Right cardiac atrium (tissue), 5 donors: ENCODE measurements at regions not wholly inside any gene's neighbourhood (a gene's known extent, or its start where the extent isn't known, plus 50 kb on each side); places are given as distances from the start of the nearest gene placed in this dataset.

Experiments
- ATAC-seq, 2 donors: fragments of 200-7000 bp; cut with Tn5 transposase; one replicate each; pipeline versions ENCODE4 v1.8.0 to v1.9.1; 2020; ENCODE audit warnings: moderate library complexity in 2 of 2, mild to moderate bottlenecking in 1 of 2
- DNase-seq, 3 donors: peaks; one replicate each; pipeline ENCODE4 v3.0.0-alpha.2; 2020
- H3K27ac ChIP-seq: one replicate; pipeline ENCODE4 v1.5.1; 2013; ENCODE audit warnings: mild to moderate bottlenecking, low read length, control low read depth, moderate library complexity
- H3K27me3 ChIP-seq: one replicate; pipeline ENCODE4 v1.6.1; 2013; ENCODE audit not compliant: control insufficient read depth, insufficient read depth
- H3K4me1 ChIP-seq: one replicate; pipeline ENCODE4 v1.6.1; 2013; ENCODE audit warnings: low read length; ENCODE audit not compliant: control insufficient read depth, insufficient read depth
- H3K4me3 ChIP-seq: one replicate; pipeline ENCODE4 v1.5.1; 2013; ENCODE audit warnings: low read length, control low read depth
- H3K9me3 ChIP-seq: one replicate; pipeline ENCODE4 v1.6.1; 2013; ENCODE audit warnings: low read length; ENCODE audit not compliant: control insufficient read depth
- WGBS: extraction: QIAGEN DNeasy Blood & Tissue Kit; methylation state at CpG from one replicate; pipeline ENCODE4 v1.1.7; 2013; 5-methylcytosine and 5-hydroxymethylcytosine counted together
- intact Hi-C, 4 donors: fragments of 100-400 bp; cut with DNase I; formaldehyde crosslinking; loops; one replicate each; pipeline versions ENCODE4 v1.11.0 to v1.14.0; 2022 to 2023
- donor health status: healthy with polysubstance abuse.
- donor health status: DM: no; HTN: yes; CAD: no.
- donor health status: DM: no; HTN: no; CAD: no.
- donor health status: DM: no; HTN: yes; CAD: no; lungs with severe emphysema.
- donor health status: DM: yes; HTN: yes; CAD: no.

DNA sequence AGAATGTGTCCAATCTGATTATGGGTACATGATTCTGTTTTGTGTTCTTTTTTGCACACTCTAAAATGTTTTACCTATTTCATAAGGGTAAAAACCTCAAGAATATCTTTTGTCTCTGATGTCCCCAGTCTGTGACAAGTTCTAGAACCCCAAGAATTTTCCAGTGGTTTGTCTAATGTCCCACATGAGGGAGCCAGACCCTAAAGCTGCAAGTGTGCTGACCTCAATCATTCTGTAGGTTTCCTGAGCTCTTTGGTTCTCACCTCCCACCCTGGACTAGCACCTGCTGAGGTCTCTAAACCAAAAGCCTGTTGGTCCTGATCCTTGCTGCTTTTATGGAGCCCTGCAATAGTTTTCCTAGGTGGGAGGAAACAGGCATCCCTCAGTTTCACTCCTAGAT lies 149.8 kb upstream of the MPPED2 start:
- no peaks in the 10 kb centered on the region for H3K27me3 ChIP-seq
- H3K4me1 ChIP-seq: no peaks in the 10 kb centered on the region
- no peak overlapping the region for H3K4me3 ChIP-seq
- no peak overlapping the region for H3K27ac ChIP-seq
- no peak for DNase-seq
- ATAC-seq: no peak
- intact Hi-C loops: no loop called here
- H3K9me3 ChIP-seq: no peaks in the 10 kb centered on the region

- WGBS: 78% methylated on average over 1 of the region's 1 CpG
- ATAC-seq (no peak), DNase-seq (no peak)
- no peaks in the 10 kb centered on the region for H3K9me3 ChIP-seq
- no peaks in the 10 kb centered on the region for H3K4me1 ChIP-seq
- no peak overlapping the region for H3K4me3 ChIP-seq
- H3K27ac ChIP-seq: no peak overlapping the region
- H3K27me3 ChIP-seq: no peaks in the 10 kb centered on the region
- intact Hi-C loops: no loop called here
Observed at GRCh38 chr11:30733748-30734147, 147.6 kb upstream of the MPPED2 start.

- ATAC-seq: no peak
- no peak for DNase-seq
Observed at GRCh38 chr11:30730011-30730410, 143.9 kb upstream of the MPPED2 start.

DNA sequence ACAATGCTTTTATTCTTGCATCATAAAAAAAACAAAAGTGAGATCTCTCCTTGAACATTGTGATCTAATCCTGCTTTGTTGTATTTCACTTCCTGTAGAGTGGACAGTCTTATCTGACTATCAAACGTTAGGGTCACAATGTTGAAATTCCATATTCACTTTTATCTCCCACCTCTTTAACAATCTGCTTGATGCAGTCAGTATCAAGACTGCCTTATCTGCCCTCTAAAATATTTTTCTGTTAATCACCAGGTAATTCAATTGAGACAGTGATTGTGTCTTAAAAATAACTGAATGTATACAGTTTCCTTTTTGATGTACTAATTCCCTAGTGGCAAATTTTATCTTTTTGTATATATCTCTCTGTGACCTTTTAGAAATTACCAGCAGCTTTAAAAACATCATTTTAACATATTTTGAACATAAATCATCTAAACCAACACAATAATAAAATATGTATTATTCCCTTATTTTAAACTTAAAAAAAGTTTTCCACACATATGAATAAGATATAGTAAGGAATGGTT lies 143.1 kb upstream of the MPPED2 start:
- no peaks in the 10 kb centered on the region for H3K9me3 ChIP-seq
- no peaks in the 10 kb centered on the region for H3K27me3 ChIP-seq
- no peaks in the 10 kb centered on the region for H3K4me1 ChIP-seq
- intact Hi-C loops: no loop called here
- no peak overlapping the region for H3K27ac ChIP-seq
- DNase-seq (no peak), ATAC-seq (no peak)
- no peak overlapping the region for H3K4me3 ChIP-seq
- 6% methylated on average over 1 of the region's 1 CpG for WGBS

More at GRCh38 chr11:30730011-30730410, 143.9 kb upstream of the MPPED2 start:
- 65% methylated on average over 1 of the region's 1 CpG for WGBS
- Histone ChIP-seq H3K27me3 (no peaks in the 10 kb centered on the region), H3K4me3 (no peak overlapping the region), H3K9me3 (no peaks in the 10 kb centered on the region), H3K4me1 (no peaks in the 10 kb centered on the region), H3K27ac (no peak overlapping the region)
- intact Hi-C loops: no loop called here

- WGBS: 60% methylated on average over 2 of the region's 2 CpGs
- no peaks in the 10 kb centered on the region for H3K9me3 ChIP-seq
- no peaks in the 10 kb centered on the region for H3K27me3 ChIP-seq
- intact Hi-C loops: no loop called here
- H3K4me1 ChIP-seq: no peaks in the 10 kb centered on the region
- no peak for DNase-seq
- no peak for ATAC-seq
- no peak overlapping the region for H3K27ac ChIP-seq
- no peak overlapping the region for H3K4me3 ChIP-seq
Observed at GRCh38 chr11:30725645-30726195, 139.6 kb upstream of the MPPED2 start.

DNA sequence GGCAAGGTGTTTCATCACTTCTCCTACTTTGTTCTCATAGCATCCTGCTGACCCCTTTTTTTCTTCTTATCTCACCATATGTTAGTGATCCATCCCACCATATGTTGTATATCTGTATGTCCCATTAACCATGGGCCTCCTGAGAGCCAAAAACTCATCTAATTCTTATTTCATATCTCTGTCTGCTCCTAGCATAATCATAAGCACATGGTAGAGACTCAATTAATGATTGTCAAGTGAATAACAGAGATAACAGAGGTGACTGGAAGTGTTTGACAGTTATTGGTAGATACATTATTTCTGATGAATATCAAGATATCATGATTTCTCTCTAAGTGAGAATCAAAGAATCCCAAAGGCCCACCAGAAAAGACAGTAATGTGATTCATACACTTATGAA lies 138.1 kb upstream of the MPPED2 start:
- DNase-seq: no peak
- Histone ChIP-seq H3K4me3 (no peak overlapping the region), H3K9me3 (no peaks in the 10 kb centered on the region), H3K4me1 (no peaks in the 10 kb centered on the region), H3K27ac (no peak overlapping the region), H3K27me3 (no peaks in the 10 kb centered on the region)
- intact Hi-C loops: no loop called here
- ATAC-seq: no peak

- Histone ChIP-seq H3K4me3 (no peak overlapping the region), H3K27ac (no peak overlapping the region), H3K4me1 (no peaks in the 10 kb centered on the region), H3K9me3 (no peaks in the 10 kb centered on the region), H3K27me3 (no peaks in the 10 kb centered on the region)
- ATAC-seq (no peak), DNase-seq (no peak)
- intact Hi-C loops: no loop called here
- WGBS: 75% methylated on average over 4 of the region's 4 CpGs
Observed at GRCh38 chr11:30719371-30719770, 133.2 kb upstream of the MPPED2 start.

DNA sequence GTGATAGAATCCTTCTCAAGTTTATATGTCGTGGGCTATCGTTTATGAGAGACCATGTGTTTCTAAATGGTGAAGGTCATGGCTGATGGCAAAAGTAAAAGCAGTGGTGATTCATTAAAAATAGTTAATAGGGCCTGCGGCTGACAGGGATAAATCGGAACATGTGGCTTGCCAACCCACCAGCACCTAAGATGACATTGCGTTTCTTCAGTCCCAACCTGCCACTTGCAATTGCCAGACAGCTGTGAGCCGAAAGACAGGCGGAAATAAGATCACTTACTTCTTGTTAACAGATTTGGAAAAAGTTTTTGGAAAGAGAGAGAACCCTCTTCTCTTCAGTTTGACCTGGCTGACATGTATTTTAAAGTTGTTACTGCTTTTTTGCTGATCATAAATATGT lies 131.5 kb upstream of the MPPED2 start:
- H3K27ac ChIP-seq: no peak overlapping the region
- H3K27me3 ChIP-seq: no peaks in the 10 kb centered on the region
- H3K4me1 ChIP-seq: no peaks in the 10 kb centered on the region
- intact Hi-C loops: no loop called here
- no peak for ATAC-seq
- WGBS: 91% methylated on average over 7 of the region's 7 CpGs
- no peak for DNase-seq
- no peak overlapping the region for H3K4me3 ChIP-seq
- H3K9me3 ChIP-seq: no peaks in the 10 kb centered on the region

GRCh38 chr11:30717009-30717408 lies 130.9 kb upstream of the MPPED2 start:
- ATAC-seq: no peak
- 74% methylated on average over 3 of the region's 3 CpGs for WGBS
- Histone ChIP-seq H3K4me1 (no peaks in the 10 kb centered on the region), H3K4me3 (no peak overlapping the region), H3K27me3 (no peaks in the 10 kb centered on the region), H3K9me3 (no peaks in the 10 kb centered on the region), H3K27ac (no peak overlapping the region)
- DNase-seq: no peak
- intact Hi-C loops: no loop called here

DNA sequence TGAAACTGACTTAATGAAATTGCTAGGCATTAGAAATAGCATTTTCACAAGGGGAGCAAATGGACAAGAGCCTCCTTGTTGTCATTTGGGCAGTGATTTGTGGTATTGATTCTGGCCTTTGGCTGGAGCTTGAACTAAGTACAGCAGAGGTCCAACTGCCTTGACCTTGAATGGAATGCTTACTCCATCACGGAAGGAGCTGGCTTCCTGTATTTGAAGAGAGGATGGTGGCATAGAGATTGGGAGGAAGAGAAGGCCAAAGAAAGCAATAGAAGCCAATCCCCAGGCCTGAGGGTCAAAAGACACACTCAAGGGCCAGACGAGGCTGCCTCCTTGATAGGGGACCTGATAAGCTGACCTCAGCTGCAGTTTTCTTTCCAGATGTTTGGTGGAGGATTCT lies 126.6 kb upstream of the MPPED2 start:
- no peaks in the 10 kb centered on the region for H3K9me3 ChIP-seq
- H3K4me1 ChIP-seq: no peaks in the 10 kb centered on the region
- H3K4me3 ChIP-seq: no peak overlapping the region
- 36% methylated on average over 2 of the region's 2 CpGs for WGBS
- H3K27me3 ChIP-seq: no peaks in the 10 kb centered on the region
- DNase-seq (no peak), ATAC-seq (no peak)
- intact Hi-C loops: no loop called here
- H3K27ac ChIP-seq: no peak overlapping the region

DNA sequence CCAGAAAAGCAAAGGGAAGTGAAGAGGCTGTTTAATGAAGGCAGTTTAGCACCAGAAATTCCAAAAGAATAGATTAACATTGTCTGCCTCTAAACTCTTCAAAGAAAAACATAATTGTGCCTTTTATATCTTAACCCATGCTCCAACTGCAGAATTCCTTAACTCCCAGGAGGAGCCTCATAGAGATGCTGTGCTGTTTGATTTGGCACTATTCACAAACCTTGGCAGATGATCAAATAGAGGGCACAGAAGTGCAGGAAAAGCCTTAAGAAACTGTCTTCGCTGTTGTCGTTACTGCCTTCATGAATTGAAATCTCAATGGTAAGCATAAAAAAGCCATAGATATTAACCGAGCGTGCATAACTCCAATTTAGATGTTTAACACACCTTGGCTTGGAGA lies 124.1 kb upstream of the MPPED2 start:
- WGBS: 40% methylated on average over 4 of the region's 4 CpGs
- DNase-seq: no peak
- intact Hi-C loops: no loop called here
- Histone ChIP-seq H3K4me1 (no peaks in the 10 kb centered on the region), H3K9me3 (no peaks in the 10 kb centered on the region), H3K4me3 (no peak overlapping the region), H3K27me3 (no peaks in the 10 kb centered on the region), H3K27ac (no peak overlapping the region)
- peak; percentile 56 to 66 for ATAC-seq

DNA sequence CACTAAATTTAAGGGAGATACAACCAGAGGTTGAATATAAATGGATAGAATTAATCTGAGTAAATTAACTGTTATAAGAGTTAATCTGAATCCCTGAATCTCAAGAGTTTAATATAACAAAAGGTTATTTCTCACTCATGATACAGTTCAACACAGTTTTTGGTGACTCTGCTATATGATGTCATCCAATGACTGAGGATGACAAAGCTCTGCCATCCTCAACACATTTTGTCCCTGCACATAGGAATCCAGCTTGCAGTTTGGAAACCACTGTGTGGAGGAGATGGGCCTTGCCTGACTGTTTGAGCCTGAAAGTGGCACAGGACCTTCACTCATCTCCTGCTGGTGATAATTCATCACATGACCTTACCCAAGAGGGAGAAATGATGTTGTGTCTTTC lies 121.0 kb upstream of the MPPED2 start:
- no peak for DNase-seq
- intact Hi-C loops: no loop called here
- ATAC-seq: no peak
- H3K9me3 ChIP-seq: no peaks in the 10 kb centered on the region
- H3K4me3 ChIP-seq: no peak overlapping the region
- H3K27me3 ChIP-seq: no peaks in the 10 kb centered on the region
- H3K27ac ChIP-seq: no peak overlapping the region
- H3K4me1 ChIP-seq: no peaks in the 10 kb centered on the region
